ENCODE measurements at regions not wholly inside any gene's neighbourhood (a gene's known extent, or its start where the extent isn't known, plus 50 kb on each side); places are given as distances from the start of the nearest gene placed in this dataset.

- TF ChIP-seq CTCF (IDR thresholded peaks at IDR 0.05; ENCODE audit: borderline replicate concordance, extremely low read depth, low read length, poor library complexity, severe bottlenecking) (no peak), EZH2 (IDR thresholded peaks at IDR 0.05; ENCODE audit: borderline replicate concordance, low read depth, low read length, severe bottlenecking) (no peak)
These were observed 170.5 kb upstream of the NPSR1 start for GRCh38 chr7:34487391-34488115.

All from DND-41 (cell line).